A549 (cell line): ENCODE measurements at regions not wholly inside any gene's neighbourhood (a gene's known extent, or its start where the extent isn't known, plus 50 kb on each side); places are given as distances from the start of the nearest gene placed in this dataset.

Experiments used
- ATAC-seq, 2 experiments: fragments of 200-7000 bp in 1 of 2; fragments of >200 bp in 1 of 2; cut with Nextera tagmentation in 1 of 2; cut with Tn5 transposase in 1 of 2; 3 replicates each; pipeline versions ENCODE4 v1.8.0 to v1.9.1; 2018 to 2020; ENCODE audit warnings: mild to moderate bottlenecking in 1 of 2, moderate library complexity in 1 of 2
- CTCF ChIA-PET: fragments of 300-600 bp; sonication (Branson Sonifier 250); formaldehyde crosslinking; extraction: SDS; loops from one replicate; lab custom pipeline; 2021; ENCODE audit warnings: antibody characterized with exemption, inconsistent platforms; lab: Yijun Ruan, JAX
- POLR2A ChIA-PET: fragments of 350-600 bp; formaldehyde crosslinking; extraction: SDS; loops from one replicate; lab custom pipeline; 2021; ENCODE audit warnings: antibody characterized with exemption, inconsistent platforms; lab: Yijun Ruan, JAX
- DNase-seq, 2 experiments: peaks; one replicate each; pipeline versions ENCODE4 v3.0.0 to v3.0.0-alpha.2; 2011 to 2016; ENCODE audit warnings: low read depth in 1 of 2, low spot score in 1 of 2
- FAIRE-seq: peaks from 2 replicates; lab custom pipeline; 2011; peaks lifted over from hg19 to GRCh38; lab: Jason Lieb, UNC
- H3K27ac ChIP-seq, 2 experiments: fragments of >200 bp; sonication (Bioruptor Twin); formaldehyde crosslinking; 3 replicates each; pipeline ENCODE4 v1.5.1; 2016 to 2017
- H3K4me1 ChIP-seq: fragments of >200 bp; sonication (Bioruptor Twin); formaldehyde crosslinking; 3 replicates; pipeline ENCODE4 v1.6.1; 2016
- H3K4me2 ChIP-seq: fragments of >200 bp; sonication (Bioruptor Twin); formaldehyde crosslinking; 3 replicates; pipeline ENCODE4 v1.6.1; 2016
- H3K4me3 ChIP-seq: fragments of >200 bp; sonication (Bioruptor Twin); formaldehyde crosslinking; 3 replicates; pipeline ENCODE4 v1.5.1; 2016
- H3K9me3 ChIP-seq: fragments of >200 bp; sonication (Bioruptor Twin); formaldehyde crosslinking; 3 replicates; pipeline ENCODE4 v1.6.1; 2016
- BHLHE40 ChIP-seq: IDR thresholded peaks from 2 replicates; pipeline ENCODE4 v1.6.1; 2012; ENCODE audit warnings: low read depth, low read length, inconsistent platforms
- CHD4 ChIP-seq: fragments of 200-600 bp; sonication (generic); IDR thresholded peaks from 2 replicates; pipeline ENCODE4 v1.6.1; 2016; ENCODE audit warnings: antibody characterized with exemption, mild to moderate bottlenecking, borderline replicate concordance
- EHF ChIP-seq: fragments of 250-450 bp; sonication (Bioruptor Pico); IDR thresholded peaks from 2 replicates; pipeline ENCODE4 v1.5.0; 2020; ENCODE audit warnings: mild to moderate bottlenecking
- ESRRA ChIP-seq: fragments of 150-350 bp; IDR thresholded peaks from 2 replicates; pipeline ENCODE4 v1.6.1; 2014; ENCODE audit warnings: mild to moderate bottlenecking, low read length, borderline replicate concordance
- HEYL ChIP-seq: fragments of 250-450 bp; sonication (Bioruptor Pico); IDR thresholded peaks from 2 replicates; pipeline ENCODE4 v1.8.0; 2021; ENCODE audit warnings: mild to moderate bottlenecking, moderate library complexity
- MYC ChIP-seq: IDR thresholded peaks from 2 replicates; pipeline ENCODE4 v1.6.1; 2012; ENCODE audit warnings: mild to moderate bottlenecking, inconsistent platforms, low read length, improper control_type of control experiment, borderline replicate concordance
- PHF8 ChIP-seq: fragments of 200-600 bp; sonication (generic); IDR thresholded peaks from 2 replicates; pipeline ENCODE4 v1.6.1; 2016; ENCODE audit warnings: low read depth, mild to moderate bottlenecking, antibody characterized with exemption, moderate library complexity, borderline replicate concordance
- SMC3 ChIP-seq: fragments of >200 bp; sonication (Bioruptor Twin); formaldehyde crosslinking; IDR thresholded peaks from 3 replicates; pipeline ENCODE4 v1.6.1; 2018; ENCODE audit warnings: inconsistent platforms
- SREBF2 ChIP-seq: fragments of 450-650 bp; IDR thresholded peaks from 2 replicates; pipeline ENCODE4 v1.6.1; 2014; ENCODE audit warnings: mild to moderate bottlenecking, moderate library complexity
- TFCP2L1 ChIP-seq: fragments of 250-450 bp; sonication (Bioruptor Pico); IDR thresholded peaks from 2 replicates; pipeline ENCODE4 v1.5.0; 2021; ENCODE audit warnings: mild to moderate bottlenecking
- ZNF302 ChIP-seq: fragments of 250-450 bp; sonication (Bioruptor Pico); IDR thresholded peaks from 2 replicates; pipeline ENCODE4 v1.9.0; 2021; ENCODE audit warnings: inconsistent platforms, mild to moderate bottlenecking, moderate library complexity
- ZSCAN20 ChIP-seq: fragments of 250-450 bp; sonication (Bioruptor Pico); IDR thresholded peaks from 2 replicates; pipeline ENCODE4 v1.8.0; 2022; ENCODE audit warnings: mild to moderate bottlenecking, moderate library complexity
- WGBS: methylation state at CpG from one replicate; pipeline ENCODE4 v1.1.6; 2017; ENCODE audit errors: missing lambda C conversion rate; 5-methylcytosine and 5-hydroxymethylcytosine counted together
- TF ChIP-seq, protein P1 (sequence below): fragments of >200 bp; sonication (Bioruptor Twin); formaldehyde crosslinking; IDR thresholded peaks from 2 replicates; pipeline ENCODE4 v1.6.1; 2016
- TF ChIP-seq, protein P2 (sequence below): fragments of 250-450 bp; sonication (Bioruptor Pico); IDR thresholded peaks from 2 replicates; pipeline ENCODE4 v1.5.0; 2021; ENCODE audit warnings: mild to moderate bottlenecking, moderate library complexity, borderline replicate concordance
- TF ChIP-seq, protein P3 (sequence below): fragments of 150-350 bp; IDR thresholded peaks from 2 replicates; pipeline ENCODE4 v1.6.1; 2014; ENCODE audit warnings: low read depth, mild to moderate bottlenecking, low read length
- TF ChIP-seq, protein P4 (sequence below): fragments of >200 bp; sonication (Bioruptor Twin); formaldehyde crosslinking; IDR thresholded peaks from 3 replicates; pipeline ENCODE4 v1.5.1; 2016
- TF ChIP-seq, protein P5 (sequence below): IDR thresholded peaks from 2 replicates; pipeline ENCODE4 v1.6.1; 2012
- TF ChIP-seq, protein P6 (sequence below): fragments of 200-600 bp; sonication (generic); IDR thresholded peaks from 2 replicates; pipeline ENCODE4 v1.6.1; 2016; ENCODE audit warnings: antibody characterized with exemption, mild to moderate bottlenecking, moderate library complexity

DNA sequence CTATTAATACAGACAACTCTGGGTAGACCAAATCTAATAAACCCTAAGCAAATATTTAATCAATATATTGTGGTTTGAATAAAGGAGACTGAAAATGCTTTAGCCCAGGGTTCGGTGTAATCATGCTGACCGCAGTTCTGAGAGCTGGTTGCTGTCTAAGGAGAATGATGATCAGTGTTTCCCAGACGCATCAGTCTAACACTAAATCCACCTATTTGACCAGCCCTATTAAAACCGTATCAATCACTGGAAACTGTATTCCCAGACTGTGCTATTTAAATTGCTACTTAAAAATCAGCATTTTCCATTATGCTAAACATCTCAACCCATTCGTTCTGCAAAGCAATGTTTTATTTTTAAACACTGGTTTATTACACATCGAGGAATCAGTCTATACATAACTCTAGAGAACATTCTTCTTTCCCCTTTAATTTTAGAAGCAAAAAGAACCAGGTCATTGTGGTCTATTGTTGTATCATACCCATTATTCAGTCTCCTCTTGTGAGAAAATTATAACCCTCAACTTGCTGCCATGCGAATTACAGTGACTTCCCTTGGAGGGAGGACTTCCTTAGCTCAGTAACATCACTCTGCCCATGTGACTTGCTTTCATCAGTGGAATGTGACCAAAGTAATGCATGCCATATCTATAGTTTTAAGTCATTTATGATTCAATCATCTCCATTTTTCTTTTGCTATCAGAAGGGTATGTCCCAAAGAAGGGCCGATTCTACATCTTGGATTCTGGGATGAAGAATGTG is 515.2 kb upstream of the JAG1 start:
- WGBS, result 71% methylated on average over 8 of the region's 8 CpGs
- Histone ChIP-seq H3K9me3 (peaks cover 6% of the 10 kb centered on the region; the same call in 1 of the 3 replicates), H3K27ac (no peak overlapping the region), H3K4me3 (no peak overlapping the region), H3K4me1 (no peaks in the 10 kb centered on the region), H3K4me2 (no peak overlapping the region)
- FAIRE-seq, result peak; percentile 84
- no peak for TF ChIP-seq ESRRA
- ChIA-PET POLR2A (no interaction called here), CTCF (interaction anchor here (1.1 to 1.8 kb wide), 3 partner anchors 16 to 518 kb away, joined by 3 to 6 read pairs (median 4); no protein-coding TSS in a partner anchor)
- no peak for DNase-seq
- no peak for ATAC-seq

DNA sequence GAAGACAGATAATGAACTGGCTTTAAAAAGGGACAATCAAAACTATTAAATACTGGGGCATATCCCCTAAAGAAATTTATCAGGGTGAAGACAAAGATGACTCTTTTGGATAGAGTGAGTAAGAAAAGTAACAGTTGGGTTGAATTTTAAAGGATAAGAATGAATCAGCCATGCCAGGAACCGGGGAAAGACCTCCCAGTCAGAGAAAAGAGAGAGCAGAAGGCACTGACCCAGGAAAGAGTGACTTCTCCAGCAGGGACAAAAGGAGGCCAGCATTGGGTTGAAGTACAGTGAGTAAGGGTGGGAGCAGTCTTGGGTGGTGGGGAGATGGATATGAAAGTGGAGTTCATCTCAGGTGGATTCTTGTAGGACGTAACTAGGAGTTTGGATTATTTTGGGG is 516.9 kb upstream of the JAG1 start:
- DNase-seq, result no peak
- POLR2A ChIA-PET, result no interaction called here
- 79% methylated on average over 2 of the region's 2 CpGs for WGBS
- CTCF ChIA-PET, result interaction anchor here (1.2 to 4.6 kb wide), 3 partner anchors 14 to 47 kb away, joined by 3 to 24 read pairs (median 4); no protein-coding TSS in a partner anchor
- Histone ChIP-seq H3K4me1 (peaks cover under 1% of the 10 kb centered on the region; the same call in 1 of the 3 replicates), H3K27ac (no peak overlapping the region), H3K4me2 (no peak overlapping the region), H3K4me3 (no peak overlapping the region), H3K9me3 (no peaks in the 10 kb centered on the region)
- no peak for ATAC-seq
- TF ChIP-seq ZSCAN20 (CRISPR knock-in tag), result no peak
- TF ChIP-seq, protein P1, sequence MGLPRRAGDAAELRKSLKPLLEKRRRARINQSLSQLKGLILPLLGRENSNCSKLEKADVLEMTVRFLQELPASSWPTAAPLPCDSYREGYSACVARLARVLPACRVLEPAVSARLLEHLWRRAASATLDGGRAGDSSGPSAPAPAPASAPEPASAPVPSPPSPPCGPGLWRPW, result no peak
- no peak for TF ChIP-seq MYC
- TF ChIP-seq PHF8, result no peak
- TF ChIP-seq, protein P2, sequence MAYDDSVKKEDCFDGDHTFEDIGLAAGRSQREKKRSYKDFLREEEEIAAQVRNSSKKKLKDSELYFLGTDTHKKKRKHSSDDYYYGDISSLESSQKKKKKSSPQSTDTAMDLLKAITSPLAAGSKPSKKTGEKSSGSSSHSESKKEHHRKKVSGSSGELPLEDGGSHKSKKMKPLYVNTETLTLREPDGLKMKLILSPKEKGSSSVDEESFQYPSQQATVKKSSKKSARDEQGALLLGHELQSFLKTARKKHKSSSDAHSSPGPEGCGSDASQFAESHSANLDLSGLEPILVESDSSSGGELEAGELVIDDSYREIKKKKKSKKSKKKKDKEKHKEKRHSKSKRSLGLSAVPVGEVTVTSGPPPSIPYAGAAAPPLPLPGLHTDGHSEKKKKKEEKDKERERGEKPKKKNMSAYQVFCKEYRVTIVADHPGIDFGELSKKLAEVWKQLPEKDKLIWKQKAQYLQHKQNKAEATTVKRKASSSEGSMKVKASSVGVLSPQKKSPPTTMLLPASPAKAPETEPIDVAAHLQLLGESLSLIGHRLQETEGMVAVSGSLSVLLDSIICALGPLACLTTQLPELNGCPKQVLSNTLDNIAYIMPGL (CRISPR knock-in tag), result no peak
- TF ChIP-seq BHLHE40, result no peak
- no peak for TF ChIP-seq HEYL (CRISPR knock-in tag)
- TF ChIP-seq SMC3, result no peak
- TF ChIP-seq EHF, result no peak
- FAIRE-seq, result no peak

DNA sequence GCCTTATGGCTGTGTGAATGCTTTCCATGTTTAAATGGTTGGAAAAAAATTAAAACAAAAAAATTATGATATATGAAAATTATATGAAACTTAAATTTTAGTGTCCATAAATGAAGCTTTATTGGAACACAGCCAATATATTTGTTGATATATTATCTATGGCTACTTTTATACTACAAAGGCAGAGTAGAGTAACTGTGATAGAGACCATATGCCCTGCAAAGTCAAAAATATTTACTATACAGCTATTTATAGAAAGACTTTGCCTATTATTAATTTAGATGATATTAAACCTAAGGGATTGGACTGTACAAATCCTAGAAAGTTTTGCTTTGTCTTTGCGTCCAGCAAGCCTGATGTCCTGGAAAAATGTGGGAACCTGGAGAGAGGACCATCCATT is 518.3 kb upstream of the JAG1 start:
- no peak for TF ChIP-seq CHD4
- TF ChIP-seq, protein P3, sequence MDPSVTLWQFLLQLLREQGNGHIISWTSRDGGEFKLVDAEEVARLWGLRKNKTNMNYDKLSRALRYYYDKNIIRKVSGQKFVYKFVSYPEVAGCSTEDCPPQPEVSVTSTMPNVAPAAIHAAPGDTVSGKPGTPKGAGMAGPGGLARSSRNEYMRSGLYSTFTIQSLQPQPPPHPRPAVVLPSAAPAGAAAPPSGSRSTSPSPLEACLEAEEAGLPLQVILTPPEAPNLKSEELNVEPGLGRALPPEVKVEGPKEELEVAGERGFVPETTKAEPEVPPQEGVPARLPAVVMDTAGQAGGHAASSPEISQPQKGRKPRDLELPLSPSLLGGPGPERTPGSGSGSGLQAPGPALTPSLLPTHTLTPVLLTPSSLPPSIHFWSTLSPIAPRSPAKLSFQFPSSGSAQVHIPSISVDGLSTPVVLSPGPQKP, result no peak
- no peak for DNase-seq
- no peak for FAIRE-seq
- Histone ChIP-seq H3K9me3 (no peaks in the 10 kb centered on the region), H3K4me2 (no peak overlapping the region), H3K4me1 (peaks cover 11% of the 10 kb centered on the region; the same call in 2 of the 3 replicates), H3K27ac (no peak overlapping the region), H3K4me3 (no peak overlapping the region)
- ATAC-seq, result no peak
- 95% methylated on average over 1 of the region's 1 CpG for WGBS
- ChIA-PET POLR2A (no interaction called here), CTCF (interaction anchor here (0.6 to 4.6 kb wide), 4 partner anchors 13 to 556 kb away, joined by 3 to 24 read pairs (median 3); no protein-coding TSS in a partner anchor)

DNA sequence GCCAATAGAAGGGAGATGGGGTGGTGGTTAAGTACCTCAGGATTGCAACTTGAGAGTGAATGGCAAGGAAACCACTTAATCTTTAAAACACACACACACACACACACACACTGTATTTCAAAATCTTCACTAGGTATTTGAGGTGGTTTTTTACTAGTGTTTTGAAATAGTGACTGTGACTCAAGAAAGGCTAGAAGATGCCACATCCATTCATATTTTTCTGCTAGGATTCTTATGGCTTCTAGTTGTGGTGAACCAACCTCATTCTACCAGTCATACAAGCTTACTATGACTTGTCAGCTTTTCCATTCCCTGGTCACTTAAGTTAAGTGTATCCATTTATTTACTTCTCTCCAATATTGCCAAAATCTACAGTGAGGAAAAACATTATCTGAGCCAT is 519.4 kb upstream of the JAG1 start:
- Histone ChIP-seq H3K4me2 (no peak overlapping the region), H3K4me1 (peaks cover 11% of the 10 kb centered on the region; the same call in 2 of the 3 replicates), H3K4me3 (no peak overlapping the region), H3K9me3 (no peaks in the 10 kb centered on the region), H3K27ac (no peak overlapping the region)
- FAIRE-seq, result peak; percentile 81
- POLR2A ChIA-PET, result no interaction called here
- no peak for ATAC-seq
- CTCF ChIA-PET, result interaction anchor here (4.6 kb wide), 1 partner anchor 12 kb away, joined by 24 read pairs; no protein-coding TSS in a partner anchor
- no peak for DNase-seq
- no peak for TF ChIP-seq TFCP2L1
- TF ChIP-seq, protein P4, sequence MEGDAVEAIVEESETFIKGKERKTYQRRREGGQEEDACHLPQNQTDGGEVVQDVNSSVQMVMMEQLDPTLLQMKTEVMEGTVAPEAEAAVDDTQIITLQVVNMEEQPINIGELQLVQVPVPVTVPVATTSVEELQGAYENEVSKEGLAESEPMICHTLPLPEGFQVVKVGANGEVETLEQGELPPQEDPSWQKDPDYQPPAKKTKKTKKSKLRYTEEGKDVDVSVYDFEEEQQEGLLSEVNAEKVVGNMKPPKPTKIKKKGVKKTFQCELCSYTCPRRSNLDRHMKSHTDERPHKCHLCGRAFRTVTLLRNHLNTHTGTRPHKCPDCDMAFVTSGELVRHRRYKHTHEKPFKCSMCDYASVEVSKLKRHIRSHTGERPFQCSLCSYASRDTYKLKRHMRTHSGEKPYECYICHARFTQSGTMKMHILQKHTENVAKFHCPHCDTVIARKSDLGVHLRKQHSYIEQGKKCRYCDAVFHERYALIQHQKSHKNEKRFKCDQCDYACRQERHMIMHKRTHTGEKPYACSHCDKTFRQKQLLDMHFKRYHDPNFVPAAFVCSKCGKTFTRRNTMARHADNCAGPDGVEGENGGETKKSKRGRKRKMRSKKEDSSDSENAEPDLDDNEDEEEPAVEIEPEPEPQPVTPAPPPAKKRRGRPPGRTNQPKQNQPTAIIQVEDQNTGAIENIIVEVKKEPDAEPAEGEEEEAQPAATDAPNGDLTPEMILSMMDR, result no peak
- TF ChIP-seq, protein P5, sequence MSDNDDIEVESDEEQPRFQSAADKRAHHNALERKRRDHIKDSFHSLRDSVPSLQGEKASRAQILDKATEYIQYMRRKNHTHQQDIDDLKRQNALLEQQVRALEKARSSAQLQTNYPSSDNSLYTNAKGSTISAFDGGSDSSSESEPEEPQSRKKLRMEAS, result no peak
- TF ChIP-seq ZNF302, result no peak
- no peak for TF ChIP-seq SREBF2
- TF ChIP-seq, protein P6, sequence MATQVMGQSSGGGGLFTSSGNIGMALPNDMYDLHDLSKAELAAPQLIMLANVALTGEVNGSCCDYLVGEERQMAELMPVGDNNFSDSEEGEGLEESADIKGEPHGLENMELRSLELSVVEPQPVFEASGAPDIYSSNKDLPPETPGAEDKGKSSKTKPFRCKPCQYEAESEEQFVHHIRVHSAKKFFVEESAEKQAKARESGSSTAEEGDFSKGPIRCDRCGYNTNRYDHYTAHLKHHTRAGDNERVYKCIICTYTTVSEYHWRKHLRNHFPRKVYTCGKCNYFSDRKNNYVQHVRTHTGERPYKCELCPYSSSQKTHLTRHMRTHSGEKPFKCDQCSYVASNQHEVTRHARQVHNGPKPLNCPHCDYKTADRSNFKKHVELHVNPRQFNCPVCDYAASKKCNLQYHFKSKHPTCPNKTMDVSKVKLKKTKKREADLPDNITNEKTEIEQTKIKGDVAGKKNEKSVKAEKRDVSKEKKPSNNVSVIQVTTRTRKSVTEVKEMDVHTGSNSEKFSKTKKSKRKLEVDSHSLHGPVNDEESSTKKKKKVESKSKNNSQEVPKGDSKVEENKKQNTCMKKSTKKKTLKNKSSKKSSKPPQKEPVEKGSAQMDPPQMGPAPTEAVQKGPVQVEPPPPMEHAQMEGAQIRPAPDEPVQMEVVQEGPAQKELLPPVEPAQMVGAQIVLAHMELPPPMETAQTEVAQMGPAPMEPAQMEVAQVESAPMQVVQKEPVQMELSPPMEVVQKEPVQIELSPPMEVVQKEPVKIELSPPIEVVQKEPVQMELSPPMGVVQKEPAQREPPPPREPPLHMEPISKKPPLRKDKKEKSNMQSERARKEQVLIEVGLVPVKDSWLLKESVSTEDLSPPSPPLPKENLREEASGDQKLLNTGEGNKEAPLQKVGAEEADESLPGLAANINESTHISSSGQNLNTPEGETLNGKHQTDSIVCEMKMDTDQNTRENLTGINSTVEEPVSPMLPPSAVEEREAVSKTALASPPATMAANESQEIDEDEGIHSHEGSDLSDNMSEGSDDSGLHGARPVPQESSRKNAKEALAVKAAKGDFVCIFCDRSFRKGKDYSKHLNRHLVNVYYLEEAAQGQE, result no peak
- TF ChIP-seq PHF8, result no peak
